VCaP (cell line): ENCODE measurements at regions not wholly inside any gene's neighbourhood (a gene's known extent, or its start where the extent isn't known, plus 50 kb on each side); places are given as distances from the start of the nearest gene placed in this dataset.
"Not testable (repeated sequence)": the region's sequence is repeated elsewhere in the genome, so short reads cannot be mapped to it uniquely, and the experiment has no call there.

ENCODE experiments used
- H3K27ac ChIP-seq: fragments of 450-650 bp; 2 replicates; pipeline ENCODE4 v1.5.1; 2017
- CTCF ChIP-seq: fragments of 450-650 bp; conservative IDR thresholded peaks from 2 replicates; pipeline ENCODE4 v1.5.1; 2017; ENCODE audit warnings: mild to moderate bottlenecking, moderate library complexity

- no peak overlapping the region for H3K27ac ChIP-seq
- TF ChIP-seq CTCF: no peak
Observed at GRCh38 chr5:20833081-20833627, 845.2 kb upstream of the CDH18 start.

GRCh38 chr5:20832204-20833080 is 844.4 kb upstream of the CDH18 start:
- H3K27ac ChIP-seq: no peak overlapping the region
- no peak for TF ChIP-seq CTCF

GRCh38 chr5:20825951-20826350 is 838.0 kb upstream of the CDH18 start:
- not testable (repeated sequence) for H3K27ac ChIP-seq

GRCh38 chr5:20797216-20797615 is 809.2 kb upstream of the CDH18 start:
- H3K27ac ChIP-seq: not testable (repeated sequence)

- not testable (repeated sequence) for H3K27ac ChIP-seq
Observed at GRCh38 chr5:20784755-20785154, 796.8 kb upstream of the CDH18 start.

GRCh38 chr5:20783484-20783883 is 795.5 kb upstream of the CDH18 start:
- not testable (repeated sequence) for H3K27ac ChIP-seq

- H3K27ac ChIP-seq: not testable (repeated sequence)
Observed at GRCh38 chr5:20771338-20771737, 783.3 kb upstream of the CDH18 start.

- H3K27ac ChIP-seq: not testable (repeated sequence)
Observed at GRCh38 chr5:20765074-20765473, 777.1 kb upstream of the CDH18 start.

GRCh38 chr5:20759459-20759858 is 771.5 kb upstream of the CDH18 start:
- H3K27ac ChIP-seq: not testable (repeated sequence)

GRCh38 chr5:20752179-20752578 is 764.2 kb upstream of the CDH18 start:
- not testable (repeated sequence) for H3K27ac ChIP-seq

- H3K27ac ChIP-seq: not testable (repeated sequence)
Observed at GRCh38 chr5:20735715-20736114, 747.7 kb upstream of the CDH18 start.

GRCh38 chr5:20732223-20732622 is 744.2 kb upstream of the CDH18 start:
- not testable (repeated sequence) for H3K27ac ChIP-seq

GRCh38 chr5:20721286-20721685 is 733.3 kb upstream of the CDH18 start:
- H3K27ac ChIP-seq: not testable (repeated sequence)

GRCh38 chr5:20711520-20712155 is 723.6 kb upstream of the CDH18 start:
- H3K27ac ChIP-seq: not testable (repeated sequence)

GRCh38 chr5:20707634-20708033 is 719.6 kb upstream of the CDH18 start:
- H3K27ac ChIP-seq: not testable (repeated sequence)
